IMR-90 (cell line): ENCODE measurements at regions not wholly inside any gene's neighbourhood (a gene's known extent, or its start where the extent isn't known, plus 50 kb on each side); places are given as distances from the start of the nearest gene placed in this dataset.

Source experiments
- ATAC-seq: fragments of 200-7000 bp; cut with Tn5 transposase; 2 replicates; pipeline ENCODE4 v1.9.1; 2020; ENCODE audit warnings: low read depth, mild to moderate bottlenecking, moderate library complexity
- BruUV-seq: library from RNA; stranded (reverse); fragments of 400-500 nt; replicated peaks from 2 replicates; lab custom pipeline; 2021; lab: Mats Ljungman, UMichigan
- CTCF ChIA-PET: fragments of 300-600 bp; formaldehyde crosslinking; extraction: SDS; loops from one replicate; lab custom pipeline; 2021; ENCODE audit warnings: antibody characterized with exemption; lab: Yijun Ruan, JAX
- POLR2A ChIA-PET: fragments of 300-600 bp; sonication (Branson Sonifier 250); formaldehyde crosslinking; loops from one replicate; lab custom pipeline; 2022; ENCODE audit warnings: antibody characterized with exemption; ENCODE audit not compliant: unreplicated experiment; lab: Charles Lee
- DNase-seq: peaks from one replicate; pipeline ENCODE4 v3.0.0; 2013
- H2AFZ ChIP-seq: replicated peaks from 2 replicates; pipeline ENCODE3; 2013; ENCODE audit warnings: low read length, mild to moderate bottlenecking; ENCODE audit not compliant: poor library complexity
- H2AK5ac ChIP-seq: 2 replicates; pipeline ENCODE4 v1.6.1; 2013; ENCODE audit warnings: low read depth, low read length, inconsistent platforms
- H2AK9ac ChIP-seq: replicated peaks from 2 replicates; pipeline ENCODE3; 2013; ENCODE audit warnings: mild to moderate bottlenecking, low read depth, low read length, moderate library complexity; ENCODE audit not compliant: poor library complexity
- H2BK120ac ChIP-seq: 2 replicates; pipeline ENCODE4 v1.6.1; 2013; ENCODE audit warnings: low read depth, low read length, inconsistent platforms
- H2BK15ac ChIP-seq: 3 replicates; pipeline ENCODE4 v1.6.1; 2013; ENCODE audit warnings: low read depth, low read length, inconsistent platforms
- H2BK20ac ChIP-seq: 2 replicates; pipeline ENCODE4 v1.6.1; 2013; ENCODE audit warnings: low read depth, mild to moderate bottlenecking, inconsistent platforms, low read length, moderate library complexity
- H2BK5ac ChIP-seq: 2 replicates; pipeline ENCODE4 v1.6.1; 2013; ENCODE audit warnings: mild to moderate bottlenecking, low read depth, low read length, inconsistent platforms; ENCODE audit not compliant: poor library complexity, severe bottlenecking
- H3K14ac ChIP-seq: replicated peaks from 2 replicates; pipeline ENCODE4 v1.6.1; 2013; ENCODE audit warnings: low read depth, low read length, inconsistent platforms
- H3K18ac ChIP-seq: 2 replicates; pipeline ENCODE4 v1.6.1; 2013; ENCODE audit warnings: low read depth, low read length, control low read depth
- H3K23ac ChIP-seq: 2 replicates; pipeline ENCODE4 v1.6.1; 2013; ENCODE audit warnings: low read depth, low read length, inconsistent platforms
- H3K27ac ChIP-seq: 2 replicates; pipeline ENCODE4 v1.5.1; 2013; ENCODE audit warnings: mild to moderate bottlenecking, control low read depth, low read length; ENCODE audit not compliant: insufficient read depth
- H3K27me3 ChIP-seq: 2 replicates; pipeline ENCODE4 v1.6.1; 2013; ENCODE audit warnings: low read length; ENCODE audit not compliant: control insufficient read depth, insufficient read depth
- H3K36me3 ChIP-seq: 2 replicates; pipeline ENCODE4 v1.6.1; 2013; ENCODE audit warnings: low read length, mixed read lengths; ENCODE audit not compliant: control insufficient read depth, insufficient read depth
- H3K4ac ChIP-seq: 2 replicates; pipeline ENCODE4 v1.6.1; 2013; ENCODE audit warnings: low read depth, low read length, inconsistent platforms
- H3K4me1 ChIP-seq: 2 replicates; pipeline ENCODE4 v1.6.1; 2013; ENCODE audit warnings: low read length, mixed read lengths; ENCODE audit not compliant: control insufficient read depth, insufficient read depth
- H3K4me2 ChIP-seq: 2 replicates; pipeline ENCODE4 v1.6.1; 2013; ENCODE audit warnings: low read depth, mild to moderate bottlenecking, control low read depth, low read length, moderate library complexity
- H3K4me3 ChIP-seq: 2 replicates; pipeline ENCODE4 v1.5.1; 2013; ENCODE audit warnings: low read depth, mild to moderate bottlenecking, control low read depth, low read length, moderate library complexity; ENCODE audit not compliant: insufficient read depth
- H3K56ac ChIP-seq: 2 replicates; pipeline ENCODE4 v1.6.1; 2013; ENCODE audit warnings: low read length, inconsistent platforms; ENCODE audit not compliant: insufficient read depth; ENCODE audit errors: extremely low read depth
- H3K79me1 ChIP-seq, 2 experiments: 2 replicates each; pipeline ENCODE4 v1.6.1; 2013; ENCODE audit warnings: low read length in 2 of 2, inconsistent platforms in 1 of 2, low read depth in 1 of 2
- H3K9ac ChIP-seq: 2 replicates; pipeline ENCODE4 v1.6.1; 2013; ENCODE audit warnings: low read depth, low read length, control low read depth
- H3K9me1 ChIP-seq: 2 replicates; pipeline ENCODE4 v1.6.1; 2013; ENCODE audit warnings: low read length, inconsistent platforms; ENCODE audit not compliant: insufficient read depth
- H3K9me3 ChIP-seq: 2 replicates; pipeline ENCODE4 v1.6.1; 2013; ENCODE audit warnings: low read length; ENCODE audit not compliant: control insufficient read depth, insufficient read depth
- H4K20me1 ChIP-seq: 2 replicates; pipeline ENCODE4 v1.6.1; 2013; ENCODE audit warnings: low read length, inconsistent platforms; ENCODE audit not compliant: insufficient read depth
- H4K5ac ChIP-seq: 2 replicates; pipeline ENCODE4 v1.6.1; 2013; ENCODE audit warnings: mild to moderate bottlenecking, low read depth, low read length, control low read depth
- H4K8ac ChIP-seq, 2 experiments: 2 replicates each; pipeline ENCODE4 v1.6.1; 2013; ENCODE audit warnings: low read depth in 2 of 2, low read length in 2 of 2, control low read depth in 1 of 2, inconsistent platforms in 1 of 2
- H4K91ac ChIP-seq: 2 replicates; pipeline ENCODE4 v1.6.1; 2013; ENCODE audit warnings: low read depth, low read length, inconsistent platforms; ENCODE audit not compliant: insufficient read depth
- BHLHE40 ChIP-seq: fragments of 150-350 bp; IDR thresholded peaks from 2 replicates; pipeline ENCODE4 v1.6.1; 2016; ENCODE audit warnings: mild to moderate bottlenecking, low read depth, low read length
- CEBPB ChIP-seq: IDR thresholded peaks from 2 replicates; pipeline ENCODE4 v1.6.1; 2012; ENCODE audit warnings: low read depth, low read length, improper control_type of control experiment
- CTCF ChIP-seq: conservative IDR thresholded peaks from 2 replicates; pipeline ENCODE4 v1.5.1; 2012; ENCODE audit warnings: mild to moderate bottlenecking, low read depth, low read length, improper control_type of control experiment
- ELK1 ChIP-seq: fragments of 150-350 bp; IDR thresholded peaks from 2 replicates; pipeline ENCODE4 v1.6.1; 2016; ENCODE audit warnings: low read depth, mild to moderate bottlenecking, low read length, moderate library complexity, borderline replicate concordance
- FOS ChIP-seq: fragments of 150-350 bp; IDR thresholded peaks from 2 replicates; pipeline ENCODE4 v1.6.1; 2016; ENCODE audit warnings: low read depth, low read length
- MAFK ChIP-seq: IDR thresholded peaks from 2 replicates; pipeline ENCODE4 v1.6.1; 2012; ENCODE audit warnings: low read depth, low read length, improper control_type of control experiment
- MXI1 ChIP-seq: IDR thresholded peaks from 2 replicates; pipeline ENCODE4 v1.6.1; 2012; ENCODE audit warnings: low read depth, mild to moderate bottlenecking, low read length, moderate library complexity, borderline replicate concordance
- NFE2L2 ChIP-seq: fragments of 150-350 bp; IDR thresholded peaks from 2 replicates; pipeline ENCODE4 v1.6.1; 2016; ENCODE audit warnings: low read depth, mild to moderate bottlenecking, low read length
- RAD21 ChIP-seq: IDR thresholded peaks from 2 replicates; pipeline ENCODE4 v1.6.1; 2012; ENCODE audit warnings: low read length, improper control_type of control experiment
- SMC3 ChIP-seq: fragments of 150-350 bp; IDR thresholded peaks from 2 replicates; pipeline ENCODE4 v1.6.1; 2016; ENCODE audit warnings: low read depth, mild to moderate bottlenecking, antibody characterized with exemption, low read length, moderate library complexity
- USF2 ChIP-seq: fragments of 150-350 bp; IDR thresholded peaks from 2 replicates; pipeline ENCODE4 v1.6.1; 2017; ENCODE audit warnings: mild to moderate bottlenecking, antibody characterized with exemption, low read length, low read depth
- WGBS, 2 experiments: methylation state at CpG; one replicate each; pipeline versions ENCODE4 v1.1.5 to v1.1.7; 2013; ENCODE audit warnings: missing lambda C conversion rate in 2 of 2; ENCODE audit not compliant: insufficient read length in 1 of 2; ENCODE audit errors: extremely low coverage in 2 of 2; 5-methylcytosine and 5-hydroxymethylcytosine counted together
- dilution Hi-C: fragments of 300-500 bp; cut with HindIII; formaldehyde crosslinking; loops from one replicate; pipeline ENCODE4 v1.14.3; 2018; ENCODE audit warnings: low sequenced_read_pairs; ENCODE audit not compliant: unreplicated experiment
- in situ Hi-C: fragments of 300-500 bp; cut with MboI; formaldehyde crosslinking; loops from 3 replicates; pipeline ENCODE4 v1.14.3; 2019; ENCODE audit warnings: low sequenced_read_pairs, inconsistent platforms, mixed read lengths
- intact Hi-C: fragments of 100-400 bp; cut with micrococcal nuclease; formaldehyde crosslinking; loops from 2 replicates; pipeline ENCODE4 v1.10.0; 2022

GRCh38 chr13:68636784-68637183, 1406.6 kb upstream of the PCDH9 start:
- Histone ChIP-seq H3K9me3 (peaks cover 3% of the 10 kb centered on the region; the same call in 1 of the 2 replicates), H2AK9ac (no peak overlapping the region), H3K27me3 (no peaks in the 10 kb centered on the region), H3K27ac (no peak overlapping the region), H3K18ac (no peak overlapping the region), H3K56ac (no peak overlapping the region), H2BK5ac (no peak overlapping the region), H2BK15ac (no peak overlapping the region), H2AK5ac (no peak overlapping the region), H3K4me2 (no peak overlapping the region), H4K91ac (no peak overlapping the region), H4K20me1 (no peaks in the 10 kb centered on the region), H3K4me3 (no peak overlapping the region), H2BK20ac (no peak overlapping the region), H4K5ac (no peak overlapping the region), H3K9ac (no peak overlapping the region), H3K4ac (no peak overlapping the region), H3K9me1 (no peaks in the 10 kb centered on the region), H2BK120ac (no peak overlapping the region), H2AFZ (no peak overlapping the region), H3K23ac (no peak overlapping the region), H3K79me1 (no peaks in the 10 kb centered on the region), H3K14ac (no peak overlapping the region), H4K8ac (no peak overlapping the region), H3K4me1 (no peaks in the 10 kb centered on the region), H3K36me3 (no peaks in the 10 kb centered on the region)
- intact Hi-C loops: no loop called here
- ChIA-PET POLR2A (no interaction called here), CTCF (no interaction called here)
- no CpG with 5 or more reads among the region's 1 CpG for WGBS, 2 experiments
- no TSS peak for BruUV-seq
- ATAC-seq (no peak), DNase-seq (no peak)
- in situ Hi-C loops: no loop called here
- dilution Hi-C loops: no loop called here
- TF ChIP-seq RAD21 (no peak), BHLHE40 (no peak), CTCF (no peak), MAFK (no peak), FOS (no peak), NFE2L2 (no peak), CEBPB (no peak), SMC3 (no peak), USF2 (no peak), MXI1 (no peak), ELK1 (no peak)
